Gastroesophageal sphincter (tissue), 4 donors: ENCODE measurements at regions not wholly inside any gene's neighbourhood (a gene's known extent, or its start where the extent isn't known, plus 50 kb on each side); places are given as distances from the start of the nearest gene placed in this dataset.

Experiments
- ATAC-seq: fragments of 150-250 bp; one replicate; pipeline ENCODE4 v1.9.1; 2016; ENCODE audit warnings: mild to moderate bottlenecking, moderate library complexity
- H3K27ac ChIP-seq, 4 donors: fragments of 200-600 bp; sonication (generic) in 3 of 4; 1 replicate in 3 of 4; 2 replicates in 1 of 4; pipeline ENCODE4 v1.5.1; 2016 to 2019
- H3K27me3 ChIP-seq: fragments of 200-600 bp; sonication (generic); one replicate; pipeline ENCODE4 v1.5.1; 2019
- H3K36me3 ChIP-seq, 2 donors: fragments of 200-600 bp; sonication (generic); one replicate each; pipeline ENCODE4 v1.5.1; 2019; ENCODE audit warnings: control low read depth in 1 of 2
- H3K4me1 ChIP-seq, 3 donors: fragments of 200-600 bp; sonication (generic); 1 replicate in 2 of 3; 2 replicates in 1 of 3; pipeline ENCODE4 v1.5.1; 2016 to 2019; ENCODE audit warnings: control low read depth in 2 of 3
- H3K4me3 ChIP-seq, 2 donors: fragments of 200-600 bp; sonication (generic); one replicate each; pipeline ENCODE4 v1.5.1; 2019; ENCODE audit warnings: mild to moderate bottlenecking in 1 of 2, moderate library complexity in 1 of 2
- H3K9me3 ChIP-seq, 3 donors: fragments of 200-600 bp; sonication (generic); one replicate each; pipeline ENCODE4 v1.5.1; 2017 to 2019; ENCODE audit warnings: control low read depth in 2 of 3
- EP300 ChIP-seq: sonication (generic); formaldehyde crosslinking; IDR thresholded peaks from one replicate; pipeline ENCODE4 v1.6.1; 2017; ENCODE audit warnings: antibody characterized with exemption, mild to moderate bottlenecking
- POLR2A ChIP-seq, 2 donors: fragments of 450-650 bp; IDR thresholded peaks; one replicate each; pipeline ENCODE4 v1.6.1; 2017; ENCODE audit warnings: antibody characterized with exemption in 2 of 2, mild to moderate bottlenecking in 2 of 2, moderate library complexity in 1 of 2
- POLR2AphosphoS5 ChIP-seq: sonication (generic); formaldehyde crosslinking; IDR thresholded peaks from one replicate; pipeline ENCODE4 v1.6.1; 2017; ENCODE audit warnings: antibody characterized with exemption
- WGBS, 2 donors: methylation state at CpG; one replicate each; pipeline ENCODE4 v1.1.5; 2018; ENCODE audit warnings: low coverage in 1 of 2; 5-methylcytosine and 5-hydroxymethylcytosine counted together
- TF ChIP-seq, protein P1 (sequence below), 4 experiments: fragments of 200-600 bp in 2 of 4; fragments of 450-650 bp in 2 of 4; sonication (generic) in 1 of 4; IDR thresholded peaks; one replicate each; pipeline ENCODE4 v1.5.1; 2017 to 2019; ENCODE audit warnings: antibody characterized with exemption in 4 of 4, mild to moderate bottlenecking in 2 of 4, moderate library complexity in 2 of 4

DNA sequence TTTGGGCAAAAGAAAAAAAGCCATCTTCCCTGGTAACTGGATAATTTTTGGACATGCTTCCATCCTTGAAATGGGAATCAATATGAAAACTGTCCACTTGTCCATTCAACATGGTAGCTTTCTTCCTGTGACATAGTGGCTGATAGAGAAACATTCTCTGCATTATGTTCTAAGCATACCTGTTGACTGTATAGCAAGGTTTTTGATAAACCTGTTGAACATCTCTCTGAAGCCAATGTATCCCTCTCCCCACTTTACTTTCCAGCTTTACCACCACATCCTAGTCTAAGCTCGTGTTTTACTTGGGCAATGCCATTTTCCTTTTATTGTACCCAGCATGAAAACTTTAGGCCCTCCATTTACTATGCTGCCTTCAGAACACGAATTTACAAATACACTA lies 630.1 kb downstream of the TOX3 start:
- Histone ChIP-seq H3K4me3 (no peak overlapping the region), H3K4me1 (no peaks in the 10 kb centered on the region), H3K9me3 (no peaks in the 10 kb centered on the region), H3K27ac (no peak overlapping the region), H3K27me3 (no peaks in the 10 kb centered on the region), H3K36me3 (no peaks in the 10 kb centered on the region)
- TF ChIP-seq EP300 (no peak), POLR2AphosphoS5 (no peak), POLR2A (IDR thresholded peaks at IDR 0.05) (no peak)
- TF ChIP-seq, protein P1, sequence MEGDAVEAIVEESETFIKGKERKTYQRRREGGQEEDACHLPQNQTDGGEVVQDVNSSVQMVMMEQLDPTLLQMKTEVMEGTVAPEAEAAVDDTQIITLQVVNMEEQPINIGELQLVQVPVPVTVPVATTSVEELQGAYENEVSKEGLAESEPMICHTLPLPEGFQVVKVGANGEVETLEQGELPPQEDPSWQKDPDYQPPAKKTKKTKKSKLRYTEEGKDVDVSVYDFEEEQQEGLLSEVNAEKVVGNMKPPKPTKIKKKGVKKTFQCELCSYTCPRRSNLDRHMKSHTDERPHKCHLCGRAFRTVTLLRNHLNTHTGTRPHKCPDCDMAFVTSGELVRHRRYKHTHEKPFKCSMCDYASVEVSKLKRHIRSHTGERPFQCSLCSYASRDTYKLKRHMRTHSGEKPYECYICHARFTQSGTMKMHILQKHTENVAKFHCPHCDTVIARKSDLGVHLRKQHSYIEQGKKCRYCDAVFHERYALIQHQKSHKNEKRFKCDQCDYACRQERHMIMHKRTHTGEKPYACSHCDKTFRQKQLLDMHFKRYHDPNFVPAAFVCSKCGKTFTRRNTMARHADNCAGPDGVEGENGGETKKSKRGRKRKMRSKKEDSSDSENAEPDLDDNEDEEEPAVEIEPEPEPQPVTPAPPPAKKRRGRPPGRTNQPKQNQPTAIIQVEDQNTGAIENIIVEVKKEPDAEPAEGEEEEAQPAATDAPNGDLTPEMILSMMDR (IDR thresholded peaks at IDR 0.05), result no peak
- WGBS, 2 donors, result 79 to 88% methylated on average over 2 of the region's 2 CpGs
- no peak for ATAC-seq

DNA sequence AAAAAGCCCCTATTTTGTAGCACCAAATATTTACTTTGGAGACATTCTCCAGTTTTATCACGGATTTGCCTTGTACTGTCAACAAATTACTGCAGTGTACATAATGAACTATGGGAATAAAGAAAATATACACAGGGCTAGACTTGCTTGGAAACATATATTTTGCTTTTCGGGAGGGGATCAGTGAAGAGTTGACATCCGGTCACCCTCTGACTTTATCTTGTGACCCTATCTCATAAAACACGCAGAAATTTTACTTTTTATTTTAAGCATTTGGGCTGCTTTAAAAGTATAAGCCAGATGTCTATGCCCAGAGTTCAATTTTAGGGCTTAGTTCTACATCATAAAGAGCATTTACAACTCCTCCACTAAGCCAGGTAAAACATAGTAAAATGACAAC lies 630.7 kb downstream of the TOX3 start:
- TF ChIP-seq, protein P1 (IDR thresholded peaks at IDR 0.05), result no peak
- no peak for TF ChIP-seq POLR2A (IDR thresholded peaks at IDR 0.05)
- TF ChIP-seq EP300, result no peak
- TF ChIP-seq POLR2AphosphoS5, result no peak
- Histone ChIP-seq H3K4me1 (no peaks in the 10 kb centered on the region), H3K27me3 (no peaks in the 10 kb centered on the region), H3K9me3 (no peaks in the 10 kb centered on the region), H3K4me3 (no peak overlapping the region), H3K27ac (no peak overlapping the region), H3K36me3 (no peaks in the 10 kb centered on the region)
- ATAC-seq, result no peak
- WGBS, 2 donors, result 60 to 67% methylated on average over 4 of the region's 4 CpGs

DNA sequence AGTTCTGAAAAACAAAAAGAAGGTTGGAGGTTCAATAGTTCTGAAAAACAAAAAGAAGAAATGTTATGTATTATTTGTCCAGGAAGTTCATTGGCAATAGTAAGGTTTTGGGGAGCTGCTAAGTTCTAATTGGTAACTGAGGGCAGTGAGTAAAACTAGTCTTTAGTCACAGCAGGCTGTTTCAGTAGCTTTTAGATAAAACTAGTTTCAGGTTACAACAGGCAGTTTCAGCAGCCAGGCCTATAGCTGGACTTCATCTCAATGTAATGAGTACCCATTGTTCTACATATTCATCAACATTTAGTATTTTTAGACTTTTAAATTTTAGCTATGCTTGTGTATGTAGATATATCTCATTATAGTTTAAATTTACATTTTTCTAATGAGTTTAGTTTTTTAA lies 639.3 kb downstream of the TOX3 start:
- no peaks in the 10 kb centered on the region for H3K4me1 ChIP-seq
- H3K4me3 ChIP-seq, result no peak overlapping the region
- TF ChIP-seq, protein P1 (IDR thresholded peaks at IDR 0.05), result no peak
- TF ChIP-seq POLR2AphosphoS5 (no peak), EP300 (no peak), POLR2A (IDR thresholded peaks at IDR 0.05) (no peak)
- H3K27ac ChIP-seq, result no peak overlapping the region
- peaks cover 0 to 5% (median 0%) of the 10 kb centered on the region in 3 donors for H3K9me3 ChIP-seq
- ATAC-seq, result no peak
- no peaks in the 10 kb centered on the region for H3K36me3 ChIP-seq
- H3K27me3 ChIP-seq, result no peaks in the 10 kb centered on the region

DNA sequence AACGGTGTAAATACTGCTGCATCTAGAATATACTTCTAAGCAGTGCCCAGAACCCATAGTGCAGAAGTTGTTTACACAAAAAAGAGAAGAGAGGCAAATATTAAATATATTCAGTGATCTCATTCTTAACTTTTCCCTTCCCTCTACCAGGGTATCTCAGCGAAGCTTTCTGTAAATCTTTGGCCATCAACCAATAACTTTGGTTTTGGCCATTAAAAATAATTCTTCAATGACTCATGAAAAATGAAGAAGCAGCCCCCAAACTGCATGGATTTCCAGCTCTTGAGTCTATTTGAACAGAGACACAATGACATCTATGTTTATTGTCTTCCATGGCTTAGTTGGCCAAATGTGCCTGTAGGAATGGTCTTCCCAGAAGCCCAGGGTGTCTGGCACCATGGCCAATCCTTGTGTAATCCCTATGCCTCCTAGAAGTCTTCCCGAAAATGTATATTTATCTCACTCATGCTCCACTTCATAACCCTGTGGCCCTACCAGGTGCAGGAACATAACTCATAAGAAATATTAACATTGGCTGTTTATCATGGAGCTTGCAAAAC lies 646.6 kb downstream of the TOX3 start:
- H3K27ac ChIP-seq, result no peak overlapping the region
- H3K4me1 ChIP-seq, result no peaks in the 10 kb centered on the region
- H3K4me3 ChIP-seq, result no peak overlapping the region
- no peaks in the 10 kb centered on the region for H3K9me3 ChIP-seq
- TF ChIP-seq POLR2AphosphoS5 (no peak), POLR2A (IDR thresholded peaks at IDR 0.05) (no peak)
- TF ChIP-seq, protein P1 (IDR thresholded peaks at IDR 0.05), result no peak
- 82 to 91% methylated on average over 3 of the region's 3 CpGs for WGBS, 2 donors
- no peak for ATAC-seq
- H3K36me3 ChIP-seq, result no peaks in the 10 kb centered on the region
- no peaks in the 10 kb centered on the region for H3K27me3 ChIP-seq

DNA sequence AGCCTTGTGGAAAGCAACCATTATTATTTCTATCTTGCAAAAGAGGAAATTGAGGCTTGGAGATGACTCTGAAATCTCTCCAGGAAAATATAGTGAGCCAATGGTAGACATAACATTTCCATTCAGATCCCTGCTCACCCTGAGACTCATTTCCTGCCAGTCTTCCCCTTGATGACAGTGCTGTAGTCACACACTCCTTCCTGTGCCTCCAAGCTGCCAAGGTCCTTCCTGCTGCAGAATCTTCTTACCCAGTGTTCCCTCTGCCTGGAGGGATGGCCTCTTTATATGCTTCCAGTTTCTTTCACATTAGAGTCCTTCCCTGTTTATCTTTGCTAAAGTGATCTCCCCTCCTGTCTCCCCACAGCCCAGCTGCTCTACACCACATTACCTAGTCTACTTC lies 648.1 kb downstream of the TOX3 start:
- Histone ChIP-seq H3K4me3 (no peak overlapping the region), H3K9me3 (peaks cover 0 to 3% (median 0%) of the 10 kb centered on the region in 3 donors), H3K27ac (no peak overlapping the region), H3K36me3 (no peaks in the 10 kb centered on the region), H3K27me3 (no peaks in the 10 kb centered on the region), H3K4me1 (no peaks in the 10 kb centered on the region)
- TF ChIP-seq POLR2A (IDR thresholded peaks at IDR 0.05) (no peak), EP300 (no peak), POLR2AphosphoS5 (no peak)
- TF ChIP-seq, protein P1 (IDR thresholded peaks at IDR 0.05), result no peak
- ATAC-seq, result no peak
